H1 (cell line): ENCODE measurements at regions not wholly inside any gene's neighbourhood (a gene's known extent, or its start where the extent isn't known, plus 50 kb on each side); places are given as distances from the start of the nearest gene placed in this dataset.

ENCODE experiments used
- CTCF ChIA-PET: fragments of 300-600 bp; sonication (Branson Sonifier 250); formaldehyde crosslinking; loops from one replicate; lab custom pipeline; 2021; ENCODE audit not compliant: partially characterized antibody; lab: Charles Lee
- POLR2A ChIA-PET: fragments of 300-600 bp; sonication (Branson Sonifier 250); formaldehyde crosslinking; loops from one replicate; lab custom pipeline; 2021; ENCODE audit warnings: inconsistent platforms; ENCODE audit not compliant: partially characterized antibody; lab: Charles Lee
- DNase-seq, 2 experiments: peaks; one replicate each; pipeline versions ENCODE4 v3.0.0 to v3.0.0-alpha.2; 2010 to 2022; ENCODE audit warnings: low spot score in 2 of 2, low read depth in 1 of 2, mixed read lengths in 1 of 2
- FAIRE-seq: peaks from 2 replicates; lab custom pipeline; 2011; peaks lifted over from hg19 to GRCh38; lab: Jason Lieb, UNC
- H2AFZ ChIP-seq: 2 replicates; pipeline ENCODE4 v1.8.1; 2012; ENCODE audit warnings: low read length, inconsistent platforms
- H2AK5ac ChIP-seq: 2 replicates; pipeline ENCODE4 v1.6.1; 2013; ENCODE audit warnings: low read depth, low read length
- H2BK120ac ChIP-seq: replicated peaks from 2 replicates; pipeline ENCODE3; 2013; ENCODE audit warnings: low read depth, low read length, inconsistent platforms
- H2BK12ac ChIP-seq: 2 replicates; pipeline ENCODE4 v1.6.1; 2013; ENCODE audit warnings: low read depth, low read length
- H2BK15ac ChIP-seq: 2 replicates; pipeline ENCODE4 v1.6.1; 2013; ENCODE audit warnings: low read length
- H2BK20ac ChIP-seq: 2 replicates; pipeline ENCODE4 v1.6.1; 2013; ENCODE audit warnings: low read length
- H2BK5ac ChIP-seq: 2 replicates; pipeline ENCODE4 v1.6.1; 2013; ENCODE audit warnings: low read depth, low read length
- H3K14ac ChIP-seq: 2 replicates; pipeline ENCODE4 v1.6.1; 2013; ENCODE audit warnings: inconsistent platforms; ENCODE audit not compliant: insufficient read length
- H3K18ac ChIP-seq: 2 replicates; pipeline ENCODE4 v1.6.1; 2013; ENCODE audit warnings: low read length; ENCODE audit errors: extremely low read depth
- H3K23ac ChIP-seq: 2 replicates; pipeline ENCODE4 v1.6.1; 2013; ENCODE audit warnings: inconsistent platforms; ENCODE audit not compliant: insufficient read length
- H3K23me2 ChIP-seq: 2 replicates; pipeline ENCODE4 v1.6.1; 2013; ENCODE audit warnings: low read depth, low read length
- H3K27ac ChIP-seq: 2 replicates; pipeline ENCODE4 v1.6.1; 2011; ENCODE audit warnings: low read depth, low read length, inconsistent platforms
- H3K27me3 ChIP-seq, 4 experiments: replicated peaks in 1 of 4; 1 replicate in 1 of 4; 2 replicates in 3 of 4; pipeline versions ENCODE4 v1.6.1 to v1.8.1; 2011 to 2013; ENCODE audit warnings: low read length in 3 of 4, mild to moderate bottlenecking in 3 of 4, inconsistent platforms in 2 of 4, mixed read lengths in 2 of 4, moderate library complexity in 1 of 4; ENCODE audit not compliant: control insufficient read depth in 3 of 4, insufficient read depth in 3 of 4; ENCODE audit errors: extremely low read depth in 1 of 4
- H3K36me3 ChIP-seq, 4 experiments: 2 replicates each; pipeline versions ENCODE4 v1.6.1 to v1.8.1; 2011 to 2013; ENCODE audit warnings: mild to moderate bottlenecking in 4 of 4, low read length in 3 of 4, moderate library complexity in 2 of 4, control low read depth in 1 of 4, inconsistent platforms in 1 of 4; ENCODE audit not compliant: insufficient read depth in 4 of 4, control insufficient read depth in 2 of 4
- H3K4ac ChIP-seq: replicated peaks from 2 replicates; pipeline ENCODE3; 2013; ENCODE audit warnings: low read length, low read depth, mixed read lengths, inconsistent platforms; ENCODE audit not compliant: insufficient read length
- H3K4me1 ChIP-seq, 4 experiments: replicated peaks in 1 of 4; 1 replicate in 1 of 4; 2 replicates in 3 of 4; pipeline versions ENCODE4 v1.6.1 to v1.8.1; 2011 to 2013; ENCODE audit warnings: low read length in 3 of 4, inconsistent platforms in 2 of 4, mixed read lengths in 1 of 4; ENCODE audit not compliant: insufficient read depth in 4 of 4, control insufficient read depth in 3 of 4
- H3K4me2 ChIP-seq, 2 experiments: 2 replicates each; pipeline versions ENCODE4 v1.6.1 to v1.8.1; 2011 to 2013; ENCODE audit warnings: low read depth in 2 of 2, low read length in 2 of 2, control low read depth in 1 of 2, inconsistent platforms in 1 of 2, mild to moderate bottlenecking in 1 of 2; ENCODE audit not compliant: insufficient read depth in 1 of 2
- H3K4me3 ChIP-seq, 4 experiments: fragments of 200-600, 300-600 bp in 1 of 4; sonication (generic), shearing (Covaris generic), sonication (Bioruptor Twin) in 1 of 4; 2 replicates each; pipeline versions ENCODE4 v1.5.1 to v1.8.1; 2011 to 2016; ENCODE audit warnings: low read length in 4 of 4, low read depth in 3 of 4, control low read depth in 2 of 4, inconsistent platforms in 2 of 4, mild to moderate bottlenecking in 2 of 4, mixed read lengths in 1 of 4, moderate library complexity in 1 of 4; ENCODE audit not compliant: insufficient read depth in 2 of 4; ENCODE audit errors: extremely low read depth in 1 of 4
- H3K56ac ChIP-seq: replicated peaks from 2 replicates; pipeline ENCODE3; 2013; ENCODE audit warnings: low read depth, mild to moderate bottlenecking, mixed read lengths, low read length, inconsistent platforms; ENCODE audit not compliant: insufficient read length
- H3K79me1 ChIP-seq: 2 replicates; pipeline ENCODE4 v1.6.1; 2013; ENCODE audit warnings: low read depth, low read length, control low read depth
- H3K79me2 ChIP-seq, 2 experiments: 2 replicates each; pipeline versions ENCODE4 v1.6.1 to v1.8.1; 2012 to 2013; ENCODE audit warnings: low read length in 2 of 2, mild to moderate bottlenecking in 2 of 2, inconsistent platforms in 1 of 2; ENCODE audit not compliant: insufficient read depth in 2 of 2, control insufficient read depth in 1 of 2
- H3K9ac ChIP-seq, 4 experiments: replicated peaks in 1 of 4; 1 replicate in 1 of 4; 2 replicates in 3 of 4; pipeline versions ENCODE4 v1.6.1 to v1.8.1; 2011 to 2013; ENCODE audit warnings: low read depth in 3 of 4, low read length in 3 of 4, control low read depth in 2 of 4, mild to moderate bottlenecking in 2 of 4, moderate library complexity in 2 of 4, inconsistent platforms in 1 of 4; ENCODE audit errors: extremely low read depth in 1 of 4
- H3K9me3 ChIP-seq, 2 experiments: 2 replicates each; pipeline versions ENCODE4 v1.6.1 to v1.8.1; 2012 to 2013; ENCODE audit warnings: mild to moderate bottlenecking in 2 of 2, moderate library complexity in 2 of 2, control low read depth in 1 of 2, inconsistent platforms in 1 of 2, low read depth in 1 of 2, low read length in 1 of 2, mixed read lengths in 1 of 2; ENCODE audit not compliant: insufficient read depth in 2 of 2
- H4K20me1 ChIP-seq, 2 experiments: replicated peaks in 1 of 2; 2 replicates each; pipeline versions ENCODE3 to v1.8.1; 2011 to 2013; ENCODE audit warnings: inconsistent platforms in 2 of 2, low read length in 2 of 2, mild to moderate bottlenecking in 1 of 2; ENCODE audit not compliant: insufficient read depth in 2 of 2, control insufficient read depth in 1 of 2
- H4K5ac ChIP-seq: 2 replicates; pipeline ENCODE4 v1.6.1; 2013; ENCODE audit warnings: low read length, low read depth, mixed read lengths, inconsistent platforms; ENCODE audit not compliant: insufficient read length
- H4K8ac ChIP-seq: 2 replicates; pipeline ENCODE4 v1.8.0; 2013; ENCODE audit warnings: mild to moderate bottlenecking, moderate library complexity, low read length, inconsistent platforms; ENCODE audit not compliant: insufficient read depth; ENCODE audit errors: extremely low read depth
- H4K91ac ChIP-seq: replicated peaks from 2 replicates; pipeline ENCODE3; 2013; ENCODE audit warnings: low read length, mixed read lengths, inconsistent platforms; ENCODE audit not compliant: insufficient read length
- BACH1 ChIP-seq: IDR thresholded peaks from 2 replicates; pipeline ENCODE4 v1.6.1; 2012; ENCODE audit warnings: low read length, improper control_type of control experiment
- CBX5 ChIP-seq: fragments of 300-800, 300-1000 bp; sonication (generic); IDR thresholded peaks from 2 replicates; pipeline ENCODE4 v1.7.1; 2016; ENCODE audit warnings: antibody characterized with exemption, low read length, low read depth
- CHD1 ChIP-seq: IDR thresholded peaks from 2 replicates; pipeline ENCODE4 v1.6.1; 2012; ENCODE audit warnings: low read depth, low read length, improper control_type of control experiment
- CREB1 ChIP-seq: IDR thresholded peaks from 2 replicates; pipeline ENCODE4 v1.6.1; 2012; ENCODE audit warnings: inconsistent platforms
- FOSL1 ChIP-seq: IDR thresholded peaks from 2 replicates; pipeline ENCODE4 v1.6.1; 2011; ENCODE audit warnings: mild to moderate bottlenecking, low read depth, low read length, moderate library complexity; ENCODE audit not compliant: insufficient read depth
- GTF2F1 ChIP-seq: IDR thresholded peaks from 2 replicates; pipeline ENCODE4 v1.6.1; 2012; ENCODE audit warnings: low read depth, low read length, improper control_type of control experiment, borderline replicate concordance
- HDAC2 ChIP-seq, 2 experiments: fragments of 300-600 bp in 1 of 2; sonication (generic) in 1 of 2; IDR thresholded peaks; 2 replicates each; pipeline ENCODE4 v1.6.1; 2011 to 2012; ENCODE audit warnings: low read depth in 2 of 2, low read length in 2 of 2, mild to moderate bottlenecking in 2 of 2, moderate library complexity in 2 of 2, borderline replicate concordance in 1 of 2, inconsistent platforms in 1 of 2
- SP2 ChIP-seq: IDR thresholded peaks from 2 replicates; pipeline ENCODE4 v1.6.1; 2012; ENCODE audit warnings: mild to moderate bottlenecking, low read length, inconsistent platforms
- TAF7 ChIP-seq: optimal IDR thresholded peaks from 2 replicates; pipeline ENCODE3; 2011; ENCODE audit warnings: low read depth, mild to moderate bottlenecking, inconsistent platforms, low read length, moderate library complexity, borderline replicate concordance
- TEAD4 ChIP-seq: IDR thresholded peaks from 2 replicates; pipeline ENCODE4 v1.6.1; 2012; ENCODE audit warnings: low read depth, low read length, inconsistent platforms, mixed read lengths
- USF2 ChIP-seq: IDR thresholded peaks from 2 replicates; pipeline ENCODE4 v1.6.1; 2011; ENCODE audit warnings: low read length, improper control_type of control experiment
- YY1 ChIP-seq: IDR thresholded peaks from 2 replicates; pipeline ENCODE4 v1.6.1; 2011; ENCODE audit warnings: low read depth, mild to moderate bottlenecking, low read length
- ZNF274 ChIP-seq: IDR thresholded peaks from 2 replicates; pipeline ENCODE4 v1.7.0; 2012; ENCODE audit warnings: low read length, borderline replicate concordance; ENCODE audit errors: extremely low read depth
- WGBS, 2 experiments: shearing (Covaris generic) in 1 of 2; methylation state at CpG; one replicate each; pipeline versions ENCODE4 v1.1.6 to v1.1.7; 2013 to 2015; ENCODE audit warnings: low lambda C conversion rate in 2 of 2, mixed read lengths in 2 of 2, inconsistent platforms in 1 of 2, low coverage in 1 of 2, missing lambda C conversion rate in 1 of 2; ENCODE audit not compliant: insufficient replicate concordance in 2 of 2, insufficient coverage in 1 of 2, insufficient read length in 1 of 2; ENCODE audit errors: extremely low coverage in 1 of 2, missing lambda C conversion rate in 1 of 2; 5-methylcytosine and 5-hydroxymethylcytosine counted together

- Histone ChIP-seq H3K9me3 (no peaks in the 10 kb centered on the region), H3K14ac (no peak overlapping the region), H3K4me1 (peaks cover 0 to 3% (median 0%) of the 10 kb centered on the region in 4 experiments; a peak in 1 of 7 replicates), H2BK120ac (no peak overlapping the region), H3K4ac (no peak overlapping the region), H3K36me3 (no peaks in the 10 kb centered on the region), H3K23me2 (no peaks in the 10 kb centered on the region), H3K9ac (no peak overlapping the region), H2AK5ac (no peak overlapping the region), H3K23ac (no peak overlapping the region), H2BK15ac (no peak overlapping the region), H2BK20ac (no peak overlapping the region), H3K18ac (no peak overlapping the region), H3K4me2 (no peak overlapping the region), H4K8ac (no peak overlapping the region), H3K27me3 (no peaks in the 10 kb centered on the region), H4K91ac (no peak overlapping the region), H3K4me3 (no peak overlapping the region), H4K20me1 (no peaks in the 10 kb centered on the region), H3K27ac (no peak overlapping the region), H3K79me2 (no peaks in the 10 kb centered on the region), H2AFZ (no peak overlapping the region), H2BK12ac (no peak overlapping the region), H4K5ac (no peak overlapping the region), H3K56ac (no peak overlapping the region), H3K79me1 (no peaks in the 10 kb centered on the region), H2BK5ac (no peak overlapping the region)
- FAIRE-seq (no peak), DNase-seq (peak in 1 of 2 experiments; percentile 31)
- WGBS, 2 experiments = 86% methylated on average over 11 of the region's 11 CpGs; no CpG with 5 or more reads in 1 of the 2 experiments
- ChIA-PET POLR2A (no interaction called here), CTCF (interaction anchor here (1.1 to 3.5 kb wide), 2 partner anchors 11 to 69 kb away, joined by 4 to 20 read pairs; no protein-coding TSS in a partner anchor)
- TF ChIP-seq CREB1 (no peak), CHD1 (no peak), FOSL1 (no peak), HDAC2 (IDR thresholded peaks at IDR 0.05; ENCODE audit: borderline replicate concordance in 1 of 2, low read depth in 2 of 2, low read length in 2 of 2) (no peak), ZNF274 (no peak), YY1 (no peak), SP2 (no peak), TAF7 (no peak), CBX5 (no peak), GTF2F1 (no peak), USF2 (no peak), TEAD4 (no peak), BACH1 (no peak)
Measured at GRCh38 chr1:30310966-30311742, 412.2 kb downstream of the MATN1 start.
